ENCODE measurements at regions not wholly inside any gene's neighbourhood (a gene's known extent, or its start where the extent isn't known, plus 50 kb on each side); places are given as distances from the start of the nearest gene placed in this dataset.

DNA sequence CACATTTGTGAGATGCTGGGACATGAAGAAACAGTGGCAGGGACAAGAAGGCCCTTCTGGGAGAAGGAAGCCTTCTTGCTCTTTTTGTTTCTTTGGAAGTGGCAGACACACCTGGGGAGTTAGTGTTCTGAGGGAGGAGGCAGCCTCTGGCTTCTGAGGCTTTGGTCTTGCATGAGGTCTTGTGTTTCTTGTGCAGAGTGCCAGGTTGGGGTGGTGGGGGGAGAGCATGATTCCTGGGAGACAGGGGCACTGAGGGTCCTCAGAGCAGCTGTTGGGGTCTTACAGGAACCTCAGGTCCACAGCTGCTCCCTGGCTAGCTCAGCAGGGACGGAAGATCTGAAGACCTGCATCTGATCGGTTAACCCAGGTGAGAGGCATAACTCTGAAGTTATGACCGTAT lies 167.5 kb upstream of the ZNF536 start:
- no peak for TF ChIP-seq EZH2 (IDR thresholded peaks at IDR 0.05; ENCODE audit: borderline replicate concordance, low read depth, low read length, poor library complexity, severe bottlenecking)
- TF ChIP-seq, protein P1, sequence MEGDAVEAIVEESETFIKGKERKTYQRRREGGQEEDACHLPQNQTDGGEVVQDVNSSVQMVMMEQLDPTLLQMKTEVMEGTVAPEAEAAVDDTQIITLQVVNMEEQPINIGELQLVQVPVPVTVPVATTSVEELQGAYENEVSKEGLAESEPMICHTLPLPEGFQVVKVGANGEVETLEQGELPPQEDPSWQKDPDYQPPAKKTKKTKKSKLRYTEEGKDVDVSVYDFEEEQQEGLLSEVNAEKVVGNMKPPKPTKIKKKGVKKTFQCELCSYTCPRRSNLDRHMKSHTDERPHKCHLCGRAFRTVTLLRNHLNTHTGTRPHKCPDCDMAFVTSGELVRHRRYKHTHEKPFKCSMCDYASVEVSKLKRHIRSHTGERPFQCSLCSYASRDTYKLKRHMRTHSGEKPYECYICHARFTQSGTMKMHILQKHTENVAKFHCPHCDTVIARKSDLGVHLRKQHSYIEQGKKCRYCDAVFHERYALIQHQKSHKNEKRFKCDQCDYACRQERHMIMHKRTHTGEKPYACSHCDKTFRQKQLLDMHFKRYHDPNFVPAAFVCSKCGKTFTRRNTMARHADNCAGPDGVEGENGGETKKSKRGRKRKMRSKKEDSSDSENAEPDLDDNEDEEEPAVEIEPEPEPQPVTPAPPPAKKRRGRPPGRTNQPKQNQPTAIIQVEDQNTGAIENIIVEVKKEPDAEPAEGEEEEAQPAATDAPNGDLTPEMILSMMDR (conservative IDR thresholded peaks at IDR 0.05; ENCODE audit: low read depth, low read length): no peak
